ENCODE measurements at regions not wholly inside any gene's neighbourhood (a gene's known extent, or its start where the extent isn't known, plus 50 kb on each side); places are given as distances from the start of the nearest gene placed in this dataset.

DNA sequence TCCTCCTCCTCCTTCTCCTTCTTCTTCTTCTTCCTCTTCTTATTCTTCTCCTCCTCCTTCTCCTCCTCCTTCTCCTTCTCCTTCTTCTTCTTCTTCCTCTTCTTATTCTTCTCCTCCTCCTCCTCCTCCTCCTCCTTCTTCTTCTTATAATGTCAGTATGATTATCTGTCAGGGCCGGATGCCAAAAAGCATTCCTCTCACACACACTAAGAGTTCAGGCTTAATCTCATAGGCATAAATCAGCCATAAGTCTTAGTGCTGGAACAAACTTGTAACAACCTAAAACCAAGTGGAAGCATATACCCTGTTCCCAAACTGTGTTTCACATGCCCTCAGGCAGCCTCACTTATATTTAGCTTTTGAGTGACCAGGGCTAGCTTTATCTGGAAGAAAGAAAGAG is 240.3 kb downstream of the LMX1A start:
- TF ChIP-seq, protein P1, sequence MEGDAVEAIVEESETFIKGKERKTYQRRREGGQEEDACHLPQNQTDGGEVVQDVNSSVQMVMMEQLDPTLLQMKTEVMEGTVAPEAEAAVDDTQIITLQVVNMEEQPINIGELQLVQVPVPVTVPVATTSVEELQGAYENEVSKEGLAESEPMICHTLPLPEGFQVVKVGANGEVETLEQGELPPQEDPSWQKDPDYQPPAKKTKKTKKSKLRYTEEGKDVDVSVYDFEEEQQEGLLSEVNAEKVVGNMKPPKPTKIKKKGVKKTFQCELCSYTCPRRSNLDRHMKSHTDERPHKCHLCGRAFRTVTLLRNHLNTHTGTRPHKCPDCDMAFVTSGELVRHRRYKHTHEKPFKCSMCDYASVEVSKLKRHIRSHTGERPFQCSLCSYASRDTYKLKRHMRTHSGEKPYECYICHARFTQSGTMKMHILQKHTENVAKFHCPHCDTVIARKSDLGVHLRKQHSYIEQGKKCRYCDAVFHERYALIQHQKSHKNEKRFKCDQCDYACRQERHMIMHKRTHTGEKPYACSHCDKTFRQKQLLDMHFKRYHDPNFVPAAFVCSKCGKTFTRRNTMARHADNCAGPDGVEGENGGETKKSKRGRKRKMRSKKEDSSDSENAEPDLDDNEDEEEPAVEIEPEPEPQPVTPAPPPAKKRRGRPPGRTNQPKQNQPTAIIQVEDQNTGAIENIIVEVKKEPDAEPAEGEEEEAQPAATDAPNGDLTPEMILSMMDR (IDR thresholded peaks at IDR 0.05; ENCODE audit: extremely low read depth in 1 of 2, insufficient read depth in 1 of 2, low read depth in 1 of 2, low read length in 2 of 2) = no peak
- TF ChIP-seq POLR2A (IDR thresholded peaks at IDR 0.05; ENCODE audit: low read depth, low read length) (no peak), GATA2 (IDR thresholded peaks at IDR 0.05; ENCODE audit: insufficient read depth, insufficient read length, low read depth, low read length) (no peak), JUN (IDR thresholded peaks at IDR 0.05; ENCODE audit: borderline replicate concordance, insufficient read depth, insufficient read length, low read depth) (no peak), POLR2AphosphoS5 (IDR thresholded peaks at IDR 0.05; ENCODE audit: insufficient read depth, low read depth, low read length) (no peak), EZH2 (IDR thresholded peaks at IDR 0.05; ENCODE audit: borderline replicate concordance, low read depth, low read length, severe bottlenecking) (no peak), MYC (IDR thresholded peaks at IDR 0.05; ENCODE audit: low read depth, low read length) (no peak)
- TF ChIP-seq, protein P2, sequence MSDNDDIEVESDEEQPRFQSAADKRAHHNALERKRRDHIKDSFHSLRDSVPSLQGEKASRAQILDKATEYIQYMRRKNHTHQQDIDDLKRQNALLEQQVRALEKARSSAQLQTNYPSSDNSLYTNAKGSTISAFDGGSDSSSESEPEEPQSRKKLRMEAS (IDR thresholded peaks at IDR 0.05; ENCODE audit: insufficient read depth, insufficient read length) = no peak

All from endothelial cell of umbilical vein (primary cell).